ENCODE measurements at regions not wholly inside any gene's neighbourhood (a gene's known extent, or its start where the extent isn't known, plus 50 kb on each side); places are given as distances from the start of the nearest gene placed in this dataset.
"Not testable (repeated sequence)": the region's sequence is repeated elsewhere in the genome, so short reads cannot be mapped to it uniquely, and the experiment has no call there.

DNA sequence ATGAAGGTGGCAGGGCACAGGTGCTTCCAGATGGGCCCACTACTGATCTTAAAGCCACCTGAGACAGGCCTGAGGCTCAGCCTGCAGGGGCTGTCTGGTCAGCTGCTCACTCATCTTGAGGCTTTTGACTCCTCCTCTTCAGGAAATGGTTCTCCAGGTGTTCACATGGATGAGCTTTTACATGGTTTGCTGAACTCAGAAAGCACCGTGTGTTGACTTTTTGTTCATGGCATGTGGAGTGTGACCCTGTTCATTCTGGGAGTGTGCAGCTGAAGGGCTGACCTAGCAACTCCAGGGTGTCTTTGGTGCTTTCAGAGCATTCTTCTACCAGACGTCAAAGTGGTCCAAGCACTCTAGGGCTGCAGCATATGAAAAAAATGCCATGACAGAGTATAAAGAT lies 111.1 kb downstream of the CCNG2 start:
- in situ Hi-C loops (cut with MboI; ENCODE audit: low pct_unique_long_range_greater_than_20kb, low sequenced_read_pairs, unreplicated experiment) = no loop called here
- TF ChIP-seq, protein P1, sequence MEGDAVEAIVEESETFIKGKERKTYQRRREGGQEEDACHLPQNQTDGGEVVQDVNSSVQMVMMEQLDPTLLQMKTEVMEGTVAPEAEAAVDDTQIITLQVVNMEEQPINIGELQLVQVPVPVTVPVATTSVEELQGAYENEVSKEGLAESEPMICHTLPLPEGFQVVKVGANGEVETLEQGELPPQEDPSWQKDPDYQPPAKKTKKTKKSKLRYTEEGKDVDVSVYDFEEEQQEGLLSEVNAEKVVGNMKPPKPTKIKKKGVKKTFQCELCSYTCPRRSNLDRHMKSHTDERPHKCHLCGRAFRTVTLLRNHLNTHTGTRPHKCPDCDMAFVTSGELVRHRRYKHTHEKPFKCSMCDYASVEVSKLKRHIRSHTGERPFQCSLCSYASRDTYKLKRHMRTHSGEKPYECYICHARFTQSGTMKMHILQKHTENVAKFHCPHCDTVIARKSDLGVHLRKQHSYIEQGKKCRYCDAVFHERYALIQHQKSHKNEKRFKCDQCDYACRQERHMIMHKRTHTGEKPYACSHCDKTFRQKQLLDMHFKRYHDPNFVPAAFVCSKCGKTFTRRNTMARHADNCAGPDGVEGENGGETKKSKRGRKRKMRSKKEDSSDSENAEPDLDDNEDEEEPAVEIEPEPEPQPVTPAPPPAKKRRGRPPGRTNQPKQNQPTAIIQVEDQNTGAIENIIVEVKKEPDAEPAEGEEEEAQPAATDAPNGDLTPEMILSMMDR (IDR thresholded peaks at IDR 0.05; ENCODE audit: extremely low read depth, insufficient read depth, missing control alignments) = no peak
- DNase-seq (ENCODE audit: low spot score) = no peak

DNA sequence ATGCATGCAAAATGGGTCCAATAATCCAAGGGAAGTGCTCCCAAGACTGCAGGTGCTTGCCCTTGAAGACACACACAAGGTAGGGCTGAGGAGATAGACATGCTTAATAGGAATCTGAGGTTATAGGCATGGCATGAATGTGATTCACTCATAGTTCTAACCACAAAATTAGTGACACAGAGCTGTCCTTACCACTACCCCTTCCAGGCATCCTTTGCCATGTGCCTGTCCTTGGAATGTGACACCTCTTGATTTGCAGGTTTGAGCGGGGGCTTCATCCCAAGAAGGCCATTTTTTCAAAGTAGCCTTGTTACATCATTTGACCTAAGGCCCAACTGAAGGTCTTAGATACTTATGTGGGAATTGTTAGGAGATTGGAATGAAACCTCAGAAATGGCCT lies 112.5 kb downstream of the CCNG2 start:
- in situ Hi-C loops (cut with MboI; ENCODE audit: low pct_unique_long_range_greater_than_20kb, low sequenced_read_pairs, unreplicated experiment) = no loop called here
- TF ChIP-seq, protein P1 (IDR thresholded peaks at IDR 0.05; ENCODE audit: extremely low read depth, insufficient read depth, missing control alignments) = no peak
- no peak for DNase-seq (ENCODE audit: low spot score)

DNA sequence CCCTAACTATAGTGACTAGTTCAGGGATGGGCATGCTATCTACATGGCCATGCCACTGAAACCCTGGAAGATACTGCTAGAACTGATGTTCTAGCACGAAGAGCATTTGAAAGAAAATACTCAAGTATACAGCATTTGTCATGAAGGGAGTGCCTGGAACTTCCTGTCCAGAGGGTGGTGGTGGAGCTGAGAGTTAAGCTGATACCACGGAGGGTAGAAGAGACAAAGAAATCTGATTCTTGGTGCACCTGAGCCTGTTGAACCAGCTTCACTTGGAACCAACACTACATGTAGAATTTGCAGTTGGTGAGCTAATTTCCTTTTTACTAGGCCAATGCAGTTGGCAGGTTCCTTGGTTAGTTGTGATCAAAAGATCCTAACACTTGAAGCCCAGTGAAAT lies 116.4 kb downstream of the CCNG2 start:
- TF ChIP-seq, protein P1 (IDR thresholded peaks at IDR 0.05; ENCODE audit: extremely low read depth, insufficient read depth, missing control alignments) = no peak
- DNase-seq (ENCODE audit: low spot score) = no peak
- in situ Hi-C loops (cut with MboI; ENCODE audit: low pct_unique_long_range_greater_than_20kb, low sequenced_read_pairs, unreplicated experiment) = no loop called here

DNA sequence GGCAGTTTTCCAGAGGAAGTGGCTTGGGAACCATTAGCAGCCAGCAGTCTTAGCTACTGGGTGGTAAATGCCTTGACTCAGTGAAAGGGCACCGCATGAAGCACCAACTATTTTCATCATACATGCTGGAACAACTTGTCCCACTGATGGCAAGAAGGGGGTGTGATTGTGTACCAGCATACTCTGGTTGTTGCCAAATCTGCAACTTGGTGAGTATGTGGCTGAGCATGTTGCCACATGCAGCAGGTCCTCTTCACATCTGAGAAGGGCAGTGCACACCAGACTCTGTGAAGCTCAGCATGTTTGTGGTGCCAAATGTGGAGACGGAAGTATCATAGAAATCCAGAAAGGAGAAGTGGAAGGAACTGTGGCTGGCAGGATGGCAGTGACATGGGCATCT lies 122.1 kb downstream of the CCNG2 start:
- in situ Hi-C loops (cut with MboI; ENCODE audit: low pct_unique_long_range_greater_than_20kb, low sequenced_read_pairs, unreplicated experiment); DNase-seq (ENCODE audit: low spot score): not testable (repeated sequence)

DNA sequence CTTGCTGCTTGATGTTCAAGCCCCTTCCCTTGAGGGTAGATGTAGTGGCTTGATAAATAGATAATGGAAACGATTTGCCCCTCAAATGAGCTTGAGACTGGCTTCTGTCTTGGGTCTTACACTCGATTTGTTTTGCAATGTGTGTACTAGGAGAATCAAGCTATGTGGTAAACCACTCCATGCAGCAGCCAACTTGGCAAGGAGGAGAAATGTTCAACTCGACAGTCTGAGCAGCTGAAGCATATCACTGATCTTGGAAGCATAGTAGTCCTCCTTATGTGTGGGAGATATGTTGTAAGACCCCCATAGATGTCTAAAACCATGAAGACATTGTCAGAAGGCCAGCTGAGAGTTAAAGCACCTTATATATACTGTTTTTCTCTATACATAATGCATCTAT lies 125.3 kb downstream of the CCNG2 start:
- in situ Hi-C loops (cut with MboI; ENCODE audit: low pct_unique_long_range_greater_than_20kb, low sequenced_read_pairs, unreplicated experiment) = no loop called here
- TF ChIP-seq, protein P1 (IDR thresholded peaks at IDR 0.05; ENCODE audit: extremely low read depth, insufficient read depth, missing control alignments) = no peak
- no peak for DNase-seq (ENCODE audit: low spot score)

DNA sequence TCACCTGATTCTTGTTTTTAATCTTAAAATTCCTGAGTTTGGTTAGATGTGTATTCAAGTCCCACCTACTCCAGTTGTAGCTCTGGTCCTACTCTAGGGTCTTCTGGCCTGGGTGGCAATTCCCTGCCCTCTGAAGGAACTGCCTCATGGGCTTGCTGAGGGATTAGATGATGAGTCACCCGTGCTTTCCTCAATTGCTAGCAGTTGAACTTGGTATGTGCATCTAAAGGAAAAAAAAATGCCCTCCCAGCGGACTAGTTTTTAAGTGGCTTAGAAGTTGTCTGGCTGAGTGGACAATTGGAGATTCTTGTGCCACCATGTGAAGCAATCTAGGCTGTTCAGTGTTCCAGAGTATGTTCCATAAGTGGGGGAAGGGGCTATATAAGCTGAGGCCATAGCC lies 127.0 kb downstream of the CCNG2 start:
- in situ Hi-C loops (cut with MboI; ENCODE audit: low pct_unique_long_range_greater_than_20kb, low sequenced_read_pairs, unreplicated experiment) = no loop called here
- TF ChIP-seq, protein P1 (IDR thresholded peaks at IDR 0.05; ENCODE audit: extremely low read depth, insufficient read depth, missing control alignments) = no peak
- DNase-seq (ENCODE audit: low spot score) = no peak

DNA sequence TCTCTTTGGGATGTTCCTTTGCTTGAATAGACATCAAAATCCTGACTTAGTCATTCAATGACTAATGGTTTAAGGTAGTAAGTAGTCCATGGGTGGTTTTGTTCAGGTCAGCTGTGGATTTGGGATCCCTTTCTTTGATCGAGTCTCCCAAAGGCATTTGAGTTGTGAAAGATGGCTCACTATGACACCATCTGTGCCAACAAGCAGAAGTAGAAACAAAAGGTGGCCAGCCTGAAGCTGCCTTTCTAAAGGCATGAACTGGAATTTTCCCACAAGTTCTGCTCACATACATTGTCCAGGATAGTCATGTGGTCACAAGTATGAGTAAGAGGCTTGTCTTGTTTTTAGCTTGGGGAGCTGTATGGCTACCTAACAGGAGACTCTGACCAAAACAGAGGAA lies 129.9 kb downstream of the CCNG2 start:
- DNase-seq (ENCODE audit: low spot score) = no peak
- in situ Hi-C loops (cut with MboI; ENCODE audit: low pct_unique_long_range_greater_than_20kb, low sequenced_read_pairs, unreplicated experiment) = no loop called here
- TF ChIP-seq, protein P1 (IDR thresholded peaks at IDR 0.05; ENCODE audit: extremely low read depth, insufficient read depth, missing control alignments) = no peak
